ENCODE measurements at regions not wholly inside any gene's neighbourhood (a gene's known extent, or its start where the extent isn't known, plus 50 kb on each side); places are given as distances from the start of the nearest gene placed in this dataset.
"Not testable (repeated sequence)": the region's sequence is repeated elsewhere in the genome, so short reads cannot be mapped to it uniquely, and the experiment has no call there.

DNA sequence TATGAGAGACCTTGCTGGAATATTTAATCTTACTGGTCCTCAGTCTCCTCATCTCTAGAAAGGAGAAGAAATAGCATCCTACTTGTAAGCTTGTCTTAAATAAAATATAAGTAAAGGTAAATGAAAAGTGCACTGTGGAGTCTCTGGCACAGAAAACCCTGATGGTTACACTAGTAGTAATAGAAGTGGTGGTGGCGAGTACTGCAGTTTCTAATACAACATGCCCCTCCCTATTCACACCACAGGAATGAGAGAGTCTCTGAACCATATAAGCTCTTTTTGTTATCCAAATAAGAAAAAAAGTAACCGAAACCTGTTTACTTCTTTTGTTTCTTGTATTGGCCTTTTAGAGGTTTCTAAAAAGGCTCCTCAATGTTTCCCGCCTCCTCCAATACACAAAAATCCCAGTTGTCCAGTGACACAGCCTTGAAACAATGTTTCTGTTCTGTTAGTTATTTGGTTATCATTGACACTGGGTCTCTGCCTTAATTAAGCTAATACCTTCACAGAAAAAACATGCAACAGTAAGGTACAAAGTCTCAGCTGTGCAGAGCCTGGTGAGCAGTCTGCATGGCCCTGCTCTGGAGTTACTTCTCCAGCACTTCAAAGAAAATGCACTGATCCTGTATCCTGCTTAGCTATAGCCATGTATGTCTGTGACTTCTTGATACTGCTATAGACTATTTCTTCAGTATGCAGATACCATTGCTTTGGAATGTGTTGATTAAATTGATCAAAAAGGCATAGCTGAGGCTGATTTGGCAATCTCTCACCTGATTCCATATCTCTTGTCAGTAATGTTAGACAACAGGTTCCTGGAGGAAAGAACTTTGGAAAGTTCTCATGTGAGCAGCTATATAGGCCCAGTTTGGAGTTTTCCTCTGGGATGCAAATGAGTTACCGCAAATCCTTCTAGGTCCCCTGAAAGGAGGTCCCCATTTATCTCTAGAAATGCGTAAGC is 315.6 kb upstream of the IL12A start:
- Histone ChIP-seq H3K4me3 (no peak overlapping the region), H3K36me3 (no peaks in the 10 kb centered on the region), H3K9me3 (no peaks in the 10 kb centered on the region), H3K27me3 (no peaks in the 10 kb centered on the region), H3K27ac (no peak overlapping the region), H3K4me1 (peaks cover 0 to 23% (median 9%) of the 10 kb centered on the region in 4 donors)
- intact Hi-C loops (cut with DNase I): no loop called here
- 90 to 92% methylated on average over 5 of the region's 5 CpGs for WGBS, 2 donors
- TF ChIP-seq EP300 (IDR thresholded peaks at IDR 0.05) (no peak), POLR2A (IDR thresholded peaks at IDR 0.05) (no peak), POLR2AphosphoS5 (IDR thresholded peaks at IDR 0.05) (no peak)
- TF ChIP-seq, protein P1, sequence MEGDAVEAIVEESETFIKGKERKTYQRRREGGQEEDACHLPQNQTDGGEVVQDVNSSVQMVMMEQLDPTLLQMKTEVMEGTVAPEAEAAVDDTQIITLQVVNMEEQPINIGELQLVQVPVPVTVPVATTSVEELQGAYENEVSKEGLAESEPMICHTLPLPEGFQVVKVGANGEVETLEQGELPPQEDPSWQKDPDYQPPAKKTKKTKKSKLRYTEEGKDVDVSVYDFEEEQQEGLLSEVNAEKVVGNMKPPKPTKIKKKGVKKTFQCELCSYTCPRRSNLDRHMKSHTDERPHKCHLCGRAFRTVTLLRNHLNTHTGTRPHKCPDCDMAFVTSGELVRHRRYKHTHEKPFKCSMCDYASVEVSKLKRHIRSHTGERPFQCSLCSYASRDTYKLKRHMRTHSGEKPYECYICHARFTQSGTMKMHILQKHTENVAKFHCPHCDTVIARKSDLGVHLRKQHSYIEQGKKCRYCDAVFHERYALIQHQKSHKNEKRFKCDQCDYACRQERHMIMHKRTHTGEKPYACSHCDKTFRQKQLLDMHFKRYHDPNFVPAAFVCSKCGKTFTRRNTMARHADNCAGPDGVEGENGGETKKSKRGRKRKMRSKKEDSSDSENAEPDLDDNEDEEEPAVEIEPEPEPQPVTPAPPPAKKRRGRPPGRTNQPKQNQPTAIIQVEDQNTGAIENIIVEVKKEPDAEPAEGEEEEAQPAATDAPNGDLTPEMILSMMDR (IDR thresholded peaks at IDR 0.05): no peak
- DNase-seq: no peak

DNA sequence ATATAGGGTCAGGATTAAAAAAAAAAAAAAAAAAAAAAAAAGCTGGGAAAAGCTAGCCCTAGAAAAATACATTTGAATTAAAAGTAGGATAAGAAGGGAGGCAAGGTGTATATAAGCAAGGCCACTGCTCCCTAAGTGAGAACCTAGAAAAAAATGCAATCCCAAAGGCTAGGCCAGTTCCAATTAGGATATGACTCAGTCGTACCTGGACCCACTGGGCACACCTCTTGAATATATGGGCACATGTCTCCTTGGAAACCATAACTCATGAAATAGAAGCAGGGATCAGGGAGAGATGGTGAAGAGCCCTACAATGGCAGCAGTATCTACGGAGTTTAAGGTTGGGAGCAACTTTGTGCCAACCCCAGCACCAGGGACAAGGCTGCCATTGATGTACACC is 314.1 kb upstream of the IL12A start:
- WGBS, 2 donors: 91% methylated on average over 2 of the region's 2 CpGs

DNA sequence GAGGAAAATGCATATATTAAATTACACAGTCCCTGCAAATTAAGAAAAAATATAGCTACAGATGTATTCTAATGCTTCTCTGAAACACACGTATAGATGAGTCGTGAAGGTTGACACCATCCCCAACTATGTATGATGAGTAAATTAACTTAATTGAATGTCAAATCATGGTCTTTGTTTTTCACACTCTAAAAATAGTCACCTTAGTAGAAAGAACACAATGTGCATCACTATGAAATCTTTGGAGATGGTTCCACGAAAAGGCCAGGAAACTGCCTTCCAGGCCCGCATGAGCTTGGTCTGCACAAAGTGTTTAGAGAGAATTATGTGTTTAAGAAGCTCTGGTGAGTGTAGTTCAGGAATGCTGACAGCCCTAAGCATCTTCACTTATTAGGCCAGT is 313.4 kb upstream of the IL12A start:
- peak overlapping the region in 2 of 4 donors; percentile 55 to 66 for H3K27ac ChIP-seq
- H3K27me3 ChIP-seq: no peaks in the 10 kb centered on the region
- no peaks in the 10 kb centered on the region for H3K9me3 ChIP-seq
- no peak for DNase-seq
- WGBS, 2 donors: 95% methylated on average over 4 of the region's 4 CpGs
- intact Hi-C loops (cut with DNase I): loop anchor here (5.0 kb wide), 1 partner anchor 132 kb away; no protein-coding TSS in a partner anchor
- peaks cover 0 to 14% (median 9%) of the 10 kb centered on the region in 4 donors for H3K4me1 ChIP-seq
- TF ChIP-seq POLR2A (IDR thresholded peaks at IDR 0.05): no peak
- TF ChIP-seq, protein P1 (IDR thresholded peaks at IDR 0.05): no peak
- TF ChIP-seq POLR2AphosphoS5 (IDR thresholded peaks at IDR 0.05): peak in 2 of 4 donors; percentile 19 to 42
- TF ChIP-seq EP300 (IDR thresholded peaks at IDR 0.05): peak in 1 of 4 donors; percentile 56
- no peak overlapping the region for H3K4me3 ChIP-seq
- H3K36me3 ChIP-seq: no peaks in the 10 kb centered on the region

More for the DNA sequence above, 314.1 kb upstream of the IL12A start:
- no peak for DNase-seq
- TF ChIP-seq EP300 (IDR thresholded peaks at IDR 0.05): no peak
- no peak for TF ChIP-seq POLR2AphosphoS5 (IDR thresholded peaks at IDR 0.05)
- TF ChIP-seq, protein P1 (IDR thresholded peaks at IDR 0.05): no peak
- TF ChIP-seq POLR2A (IDR thresholded peaks at IDR 0.05): no peak
- intact Hi-C loops (cut with DNase I): no loop called here
- H3K4me1 ChIP-seq: peaks cover 0 to 14% (median 9%) of the 10 kb centered on the region in 4 donors
- H3K4me3 ChIP-seq: no peak overlapping the region
- no peaks in the 10 kb centered on the region for H3K36me3 ChIP-seq
- no peaks in the 10 kb centered on the region for H3K27me3 ChIP-seq
- H3K27ac ChIP-seq: peak overlapping the region in 2 of 4 donors; percentile 55 to 66
- no peaks in the 10 kb centered on the region for H3K9me3 ChIP-seq

DNA sequence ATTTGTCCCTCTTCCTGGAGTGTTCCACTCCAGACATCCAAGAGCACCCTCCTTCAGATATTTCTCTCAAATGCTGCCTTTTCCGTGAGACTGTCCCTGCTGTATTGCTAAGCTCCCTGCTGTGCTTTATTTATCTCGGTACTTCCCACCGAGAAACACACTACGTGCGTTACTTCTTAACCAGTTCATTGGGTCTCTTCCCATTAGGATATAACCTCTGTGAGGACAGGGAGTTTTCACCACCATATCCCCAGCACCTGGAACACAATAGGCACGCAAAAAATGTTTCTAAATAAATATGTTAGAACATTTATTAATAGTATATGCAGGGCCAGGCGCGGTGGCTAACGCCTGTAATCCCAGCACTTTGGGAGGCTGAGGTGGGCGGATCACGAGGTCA is 308.7 kb upstream of the IL12A start:
- H3K36me3 ChIP-seq: no peaks in the 10 kb centered on the region
- intact Hi-C loops (cut with DNase I): loop anchor here (5.0 kb wide), 1 partner anchor 127 kb away; no protein-coding TSS in a partner anchor
- WGBS, 2 donors: 84% methylated on average over 11 of the region's 11 CpGs

DNA sequence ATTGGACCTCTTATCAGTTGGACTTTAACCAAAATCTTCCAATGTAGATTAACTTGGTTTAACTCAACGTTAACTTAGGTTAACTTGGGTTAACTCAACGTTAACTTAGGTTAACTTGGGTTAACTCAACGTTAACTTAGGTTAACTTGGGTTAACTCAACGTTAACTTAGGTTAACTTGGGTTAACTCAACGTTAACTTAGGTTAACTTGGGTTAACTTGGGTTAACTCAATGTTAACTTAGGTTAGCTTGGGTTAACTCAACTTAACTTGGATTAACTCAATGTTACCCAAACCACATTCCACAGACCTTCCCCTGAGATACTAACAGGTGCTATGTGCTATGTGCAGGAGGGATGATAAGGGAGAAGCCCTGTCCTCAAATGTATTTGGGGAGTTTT is 306.9 kb upstream of the IL12A start:
- H3K4me3 ChIP-seq; H3K9me3 ChIP-seq; H3K27me3 ChIP-seq; H3K27ac ChIP-seq; intact Hi-C loops (cut with DNase I); H3K4me1 ChIP-seq; DNase-seq; H3K36me3 ChIP-seq: not testable (repeated sequence)
- 27 to 68% methylated on average over 5 of the region's 5 CpGs for WGBS, 2 donors

More for the DNA sequence above, 308.7 kb upstream of the IL12A start:
- TF ChIP-seq POLR2AphosphoS5 (IDR thresholded peaks at IDR 0.05): no peak
- no peak for TF ChIP-seq EP300 (IDR thresholded peaks at IDR 0.05)
- TF ChIP-seq, protein P1 (IDR thresholded peaks at IDR 0.05): no peak
- no peak for TF ChIP-seq POLR2A (IDR thresholded peaks at IDR 0.05)
- no peak for DNase-seq
- H3K4me1 ChIP-seq: peaks cover 0 to 10% (median 6%) of the 10 kb centered on the region in 4 donors
- H3K27me3 ChIP-seq: no peaks in the 10 kb centered on the region
- no peak overlapping the region for H3K27ac ChIP-seq
- no peaks in the 10 kb centered on the region for H3K9me3 ChIP-seq
- no peak overlapping the region for H3K4me3 ChIP-seq
